Activated CD4-positive, CD25-positive, alpha-beta regulatory T cell treated with anti-CD3 and anti-CD28 coated beads, Interleukin-2, amount 50 U/mL, for 72 hours (primary cell): ENCODE measurements at regions not wholly inside any gene's neighbourhood (a gene's known extent, or its start where the extent isn't known, plus 50 kb on each side); places are given as distances from the start of the nearest gene placed in this dataset.
"Not testable (repeated sequence)": the region's sequence is repeated elsewhere in the genome, so short reads cannot be mapped to it uniquely, and the experiment has no call there.

ENCODE experiments used
- DNase-seq: peaks from one replicate; pipeline ENCODE4 v3.0.0; 2021

- no peak for DNase-seq
Measured at GRCh38 chr4:152189451-152190179, 346.3 kb downstream of the FBXW7 start.

DNA sequence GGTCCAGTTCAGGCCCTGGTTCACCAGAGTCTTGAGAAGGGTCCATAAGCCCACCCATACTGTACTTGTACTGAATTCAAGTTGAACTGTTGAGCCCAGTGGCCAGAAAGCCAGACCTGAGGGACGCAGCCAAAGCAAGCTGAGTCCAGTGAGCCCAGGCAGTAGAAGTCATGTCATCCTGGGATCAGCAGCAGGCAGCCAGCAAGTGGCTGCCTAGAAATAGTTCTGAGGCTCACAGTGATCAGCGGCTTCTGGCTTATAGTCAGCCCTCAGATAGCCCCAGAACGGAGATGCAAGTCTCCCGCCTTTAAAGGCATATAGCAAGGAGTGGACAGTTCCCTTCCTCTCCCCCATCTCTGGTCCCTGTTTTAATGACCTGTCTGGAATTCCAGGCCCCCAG, 347.1 kb downstream of the FBXW7 start:
- no peak for DNase-seq

DNA sequence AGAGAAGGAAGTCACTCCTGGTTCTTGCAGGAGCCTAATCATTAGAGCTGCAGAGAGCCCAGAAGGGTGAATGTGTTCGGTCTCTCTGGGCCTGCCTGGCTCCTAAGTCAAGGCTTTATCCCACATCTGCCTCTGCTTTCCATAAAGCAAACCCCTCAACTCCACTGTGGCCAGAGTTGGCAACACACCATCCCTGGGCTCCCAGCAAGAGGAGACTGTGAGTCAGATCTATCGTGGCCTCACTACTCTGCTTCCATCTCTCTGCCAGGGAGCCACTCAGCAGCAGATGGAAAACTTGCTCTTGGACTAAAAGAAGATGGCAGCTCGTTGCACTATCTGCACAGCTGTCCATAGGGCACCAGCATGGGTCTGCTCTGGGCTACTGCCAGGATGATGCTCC, 348.2 kb downstream of the FBXW7 start:
- no peak for DNase-seq

- no peak for DNase-seq
Measured at GRCh38 chr4:152185786-152186550, 349.9 kb downstream of the FBXW7 start.

DNA sequence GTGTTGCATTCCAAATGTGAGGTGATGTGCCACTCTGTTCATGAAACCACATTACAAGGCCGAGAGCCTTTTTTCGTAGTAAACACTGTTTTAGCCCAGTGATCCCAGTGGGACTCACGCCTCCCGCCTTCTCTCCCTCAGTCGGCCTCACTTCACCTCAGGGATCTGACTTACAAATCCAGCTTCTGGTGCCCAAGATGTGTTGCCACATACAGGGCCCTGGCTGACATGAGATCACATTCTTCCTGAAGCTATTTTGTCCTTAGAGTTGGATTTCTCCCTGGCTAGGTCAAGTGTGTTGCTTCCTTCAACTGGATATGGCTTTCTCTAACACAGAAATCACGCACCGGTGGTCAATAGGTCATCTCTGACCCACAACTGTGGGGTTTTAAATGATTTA, 354.7 kb downstream of the FBXW7 start:
- no peak for DNase-seq

- no peak for DNase-seq
Measured at GRCh38 chr4:152180369-152180768, 355.5 kb downstream of the FBXW7 start.

GRCh38 chr4:152177538-152177937, 358.4 kb downstream of the FBXW7 start:
- DNase-seq = not testable (repeated sequence)

DNA sequence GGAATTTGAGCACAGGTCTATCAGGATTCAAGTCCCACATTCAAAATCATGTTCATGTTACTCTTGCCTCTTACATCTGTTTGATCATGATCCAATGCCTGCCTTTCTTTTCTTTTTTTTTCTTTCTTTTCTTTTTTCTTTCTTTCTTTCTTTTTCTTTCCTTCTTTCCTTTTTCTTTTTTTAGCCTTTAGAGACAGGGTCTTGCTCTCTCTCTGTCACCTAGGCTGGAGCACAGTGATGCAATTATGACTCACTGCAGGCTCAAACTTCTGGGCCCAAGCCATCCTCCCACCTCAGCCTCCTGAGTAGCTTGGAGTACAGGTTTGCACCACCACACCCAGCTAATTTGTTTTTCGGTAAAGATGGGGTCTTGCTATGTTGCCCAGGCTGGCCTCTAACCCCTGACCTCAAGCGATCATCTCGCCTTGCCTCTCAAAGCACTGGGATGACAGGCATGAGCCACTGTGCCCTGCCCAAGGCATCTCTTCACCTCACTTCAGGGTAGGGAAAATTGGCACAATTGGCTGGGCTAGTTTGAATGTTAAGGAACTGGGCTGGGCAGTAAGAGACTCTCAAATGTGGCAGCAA, 359.2 kb downstream of the FBXW7 start:
- DNase-seq = no peak

- DNase-seq = no peak
Measured at GRCh38 chr4:152175586-152175985, 360.3 kb downstream of the FBXW7 start.

DNA sequence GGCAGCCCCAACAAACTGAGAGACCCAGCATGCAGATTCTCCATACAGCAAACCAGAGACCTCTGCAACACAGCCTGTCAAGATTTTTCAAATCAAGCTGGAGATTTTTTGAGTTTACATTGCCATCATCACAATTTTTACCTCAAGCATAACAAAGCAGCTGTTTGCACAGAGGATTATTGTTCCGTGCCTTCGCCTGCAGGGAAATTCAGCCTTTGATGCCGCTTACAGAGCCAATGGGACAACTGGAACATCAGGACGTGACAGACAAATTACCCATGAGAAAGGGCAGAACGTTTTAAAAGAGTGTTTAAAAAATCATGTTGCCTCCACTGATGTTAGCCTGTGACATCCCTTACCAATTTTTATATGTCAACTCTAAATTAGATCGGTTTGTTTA, 363.7 kb downstream of the FBXW7 start:
- no peak for DNase-seq

GRCh38 chr4:152171556-152171955, 364.3 kb downstream of the FBXW7 start:
- no peak for DNase-seq

DNA sequence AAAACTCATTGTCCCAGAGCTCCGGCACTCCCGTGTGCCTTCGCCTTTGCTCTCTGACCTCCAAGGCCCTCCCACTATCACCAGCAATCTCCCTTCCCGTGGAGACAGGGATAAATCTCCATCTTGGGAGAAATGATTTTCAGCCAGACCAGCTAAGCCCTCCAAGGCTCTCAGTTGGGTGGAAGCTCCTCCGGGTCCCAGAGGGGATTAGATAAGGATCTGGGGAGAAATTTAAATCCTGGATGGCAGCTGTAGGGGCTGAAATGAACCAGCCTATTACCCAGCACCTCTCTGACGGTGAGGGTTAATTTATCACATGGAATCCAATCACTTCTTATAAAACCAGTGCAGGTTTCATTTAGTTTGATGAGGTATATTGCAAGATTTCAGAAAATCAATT, 366.2 kb downstream of the FBXW7 start:
- no peak for DNase-seq

DNA sequence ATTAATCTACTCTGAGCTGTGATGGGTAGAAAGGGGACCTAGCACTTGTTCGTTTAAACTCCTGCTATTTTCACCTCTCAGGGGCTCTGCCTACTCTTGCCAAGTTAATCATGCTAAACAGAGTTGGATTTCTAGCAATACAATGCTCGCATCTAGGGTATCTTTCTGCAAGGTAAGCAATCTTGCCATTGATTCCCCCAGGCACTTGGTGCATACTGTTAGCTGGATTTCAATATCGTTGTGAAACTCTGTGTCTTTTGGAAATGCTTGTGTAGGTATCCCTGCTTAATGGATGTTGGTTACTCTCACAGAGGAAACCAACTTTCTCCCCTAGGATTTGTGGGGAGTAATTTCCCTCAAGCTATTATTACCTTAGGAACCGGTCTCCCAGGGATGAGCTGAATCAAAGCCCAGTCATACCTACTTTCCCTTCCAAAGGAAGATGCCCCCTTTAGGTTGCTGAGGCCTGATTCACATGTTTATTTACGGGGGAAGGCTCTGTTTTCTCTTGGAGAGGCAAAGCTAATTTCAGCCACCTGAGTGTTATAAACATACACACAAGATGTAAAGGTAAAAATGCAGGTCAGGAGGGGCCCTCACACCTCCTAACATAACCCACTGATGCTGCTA, 366.8 kb downstream of the FBXW7 start:
- no peak for DNase-seq

GRCh38 chr4:152166567-152166966, 369.3 kb downstream of the FBXW7 start:
- no peak for DNase-seq

- no peak for DNase-seq
Measured at GRCh38 chr4:152165846-152166245, 370.0 kb downstream of the FBXW7 start.

DNA sequence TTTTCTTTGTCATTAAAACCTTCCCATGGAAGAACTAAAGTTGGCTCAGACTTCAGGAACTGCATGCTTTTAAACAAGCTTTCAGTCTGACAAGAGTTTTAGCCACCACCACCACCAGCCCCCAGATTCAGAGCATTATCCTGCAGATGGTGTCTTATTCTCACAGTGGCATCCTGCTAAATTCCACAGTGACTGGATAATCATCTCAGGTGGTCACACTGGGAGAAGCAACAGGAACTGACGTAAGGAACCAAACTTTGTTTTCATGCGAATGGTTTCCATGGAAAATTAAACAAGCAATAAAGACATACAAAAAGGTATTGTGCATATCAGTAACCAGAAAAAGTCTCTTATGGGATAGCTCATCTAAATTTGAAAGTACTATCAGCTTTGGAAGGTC, 370.7 kb downstream of the FBXW7 start:
- no peak for DNase-seq

- DNase-seq = no peak
Measured at GRCh38 chr4:152164561-152164960, 371.3 kb downstream of the FBXW7 start.

DNA sequence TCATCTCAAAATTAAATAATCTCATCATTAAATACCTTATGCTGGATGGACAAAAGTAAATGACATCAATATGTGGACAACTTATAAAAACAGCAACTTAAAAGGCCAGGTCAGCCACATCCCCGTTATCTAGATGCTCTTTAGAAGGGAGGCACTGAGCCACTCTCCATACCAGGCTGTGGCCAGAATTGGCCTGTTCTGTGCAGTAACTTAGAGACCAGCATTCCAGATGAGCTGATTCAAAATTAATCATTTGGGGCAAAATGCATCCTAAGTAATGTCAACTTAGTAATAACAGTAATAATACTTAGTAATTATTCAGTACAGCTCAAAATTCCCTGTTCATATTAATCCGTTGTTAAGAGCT, 373.6 kb downstream of the FBXW7 start:
- no peak for DNase-seq

- no peak for DNase-seq
Measured at GRCh38 chr4:152161676-152162330, 374.1 kb downstream of the FBXW7 start.

DNA sequence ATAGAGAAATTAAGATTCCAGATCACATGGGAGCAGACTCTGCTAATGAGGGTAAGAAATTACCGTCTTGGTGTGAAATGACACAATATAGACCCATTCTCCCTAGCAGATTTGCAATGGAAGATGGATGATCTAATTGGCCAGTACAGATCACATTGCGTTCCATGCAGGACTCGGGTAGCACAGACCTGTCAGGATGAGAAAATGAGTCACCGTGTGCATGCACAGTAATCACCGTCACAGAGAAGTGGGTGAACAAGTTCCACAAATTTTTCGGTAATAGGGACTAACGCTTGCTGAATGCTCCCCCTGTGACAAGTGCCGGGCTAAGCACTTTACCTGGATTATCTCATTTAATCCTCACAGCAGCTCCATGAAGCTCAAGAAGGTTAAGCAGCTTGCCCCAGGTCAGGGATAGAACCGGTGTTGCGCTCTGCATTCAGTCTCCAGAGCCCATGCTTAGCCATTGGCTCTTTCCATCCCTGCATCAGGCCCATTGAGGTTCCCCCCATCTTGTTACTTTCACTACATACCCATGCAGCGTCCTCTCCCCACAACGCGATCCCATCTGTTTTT, 375.6 kb downstream of the FBXW7 start:
- DNase-seq = no peak

DNA sequence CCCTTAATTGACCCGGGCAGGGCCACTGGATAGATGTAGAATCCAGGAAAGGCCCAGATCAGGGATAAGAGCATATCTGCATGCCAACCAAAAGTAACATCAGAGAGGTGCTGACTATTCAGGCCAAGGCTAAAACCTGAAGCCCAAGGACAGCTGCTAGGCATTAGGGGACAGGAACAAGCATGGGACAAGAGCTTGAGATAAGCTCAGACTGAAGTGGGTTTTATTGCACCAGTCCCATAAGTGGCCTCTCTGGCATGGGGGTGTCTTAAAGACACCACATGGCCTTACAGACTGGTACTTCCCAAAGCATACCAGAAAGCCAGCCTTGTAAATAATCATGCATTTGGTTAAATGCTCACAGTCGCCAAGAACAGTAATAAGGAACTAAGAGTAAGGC, 376.1 kb downstream of the FBXW7 start:
- DNase-seq = no peak

- DNase-seq = no peak
Measured at GRCh38 chr4:152158225-152158624, 377.7 kb downstream of the FBXW7 start.

- DNase-seq = no peak
Measured at GRCh38 chr4:152157629-152158028, 378.3 kb downstream of the FBXW7 start.
